SK-N-SH treated with all-trans-retinoic acid at 6 μM for 48 hours (cell line): ENCODE measurements at regions not wholly inside any gene's neighbourhood (a gene's known extent, or its start where the extent isn't known, plus 50 kb on each side); places are given as distances from the start of the nearest gene placed in this dataset.

ENCODE experiments used
- ARNTL ChIP-seq: fragments of 450-650 bp; formaldehyde crosslinking; IDR thresholded peaks from 2 replicates; pipeline ENCODE4 v1.5.0; 2020; ENCODE audit warnings: low read depth, mild to moderate bottlenecking, moderate library complexity, borderline replicate concordance
- BACH2 ChIP-seq: fragments of 250-450 bp; sonication (Bioruptor Pico); IDR thresholded peaks from 2 replicates; pipeline ENCODE4 v1.9.0; 2021; ENCODE audit warnings: mild to moderate bottlenecking, borderline replicate concordance
- ESRRG ChIP-seq: fragments of 250-450 bp; sonication (Bioruptor Pico); IDR thresholded peaks from 2 replicates; pipeline ENCODE4 v1.6.1; 2021; ENCODE audit warnings: mild to moderate bottlenecking
- ISL1 ChIP-seq: fragments of 250-450 bp; sonication (Bioruptor Pico); IDR thresholded peaks from 2 replicates; pipeline ENCODE4 v2.1.2; 2022; ENCODE audit warnings: mild to moderate bottlenecking, moderate library complexity
- SNAI2 ChIP-seq: fragments of 250-450 bp; sonication (Bioruptor Pico); IDR thresholded peaks from 2 replicates; pipeline ENCODE4 v1.5.0; 2020; ENCODE audit warnings: mild to moderate bottlenecking, moderate library complexity
- ZC3H10 ChIP-seq: fragments of 250-450 bp; sonication (Bioruptor Pico); IDR thresholded peaks from 2 replicates; pipeline ENCODE4 v1.5.1; 2021; ENCODE audit warnings: mild to moderate bottlenecking, moderate library complexity
- ZFP30 ChIP-seq: fragments of 450-650 bp; formaldehyde crosslinking; IDR thresholded peaks from 2 replicates; pipeline ENCODE4 v1.5.0; 2022; ENCODE audit warnings: mild to moderate bottlenecking, moderate library complexity
- ZNF565 ChIP-seq: fragments of 450-650 bp; formaldehyde crosslinking; conservative IDR thresholded peaks from 2 replicates; pipeline ENCODE4 v1.5.0; 2020; ENCODE audit warnings: low read depth, mild to moderate bottlenecking, moderate library complexity
- ZNF70 ChIP-seq: fragments of 450-650 bp; formaldehyde crosslinking; IDR thresholded peaks from 2 replicates; pipeline ENCODE4 v1.5.0; 2020; ENCODE audit warnings: mild to moderate bottlenecking, moderate library complexity
- ZNF8 ChIP-seq: fragments of 450-650 bp; formaldehyde crosslinking; IDR thresholded peaks from 2 replicates; pipeline ENCODE4 v1.5.0; 2020; ENCODE audit warnings: mild to moderate bottlenecking, moderate library complexity
- TF ChIP-seq, protein P1 (sequence below): fragments of 250-450 bp; sonication (Bioruptor Pico); IDR thresholded peaks from 2 replicates; pipeline ENCODE4 v1.8.0; 2020; ENCODE audit warnings: mild to moderate bottlenecking, moderate library complexity, borderline replicate concordance
- TF ChIP-seq, protein P2 (sequence below): fragments of 250-450 bp; sonication (Bioruptor Pico); IDR thresholded peaks from 2 replicates; pipeline ENCODE4 v1.8.0; 2021; ENCODE audit warnings: low read depth, mild to moderate bottlenecking, moderate library complexity, borderline replicate concordance

DNA sequence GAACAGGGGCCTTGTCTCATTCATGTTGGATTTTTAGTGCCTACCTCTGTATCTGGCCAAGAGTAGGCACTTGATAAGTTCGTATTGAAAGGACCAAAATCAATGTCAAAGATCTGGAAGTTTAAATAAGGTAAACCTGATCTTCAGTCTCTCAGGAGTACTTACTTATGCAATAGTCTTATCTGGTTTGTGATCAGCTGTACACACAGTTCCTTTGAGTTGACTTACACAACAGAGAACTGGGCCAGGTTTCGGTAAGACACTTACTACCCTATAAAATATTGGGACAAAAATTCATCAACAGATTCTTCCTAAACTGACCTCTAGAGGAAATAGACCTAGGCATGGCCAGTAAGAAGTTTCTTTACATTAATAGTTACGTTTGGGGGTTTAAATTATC lies 113.6 kb upstream of the NXPH2 start:
- TF ChIP-seq SNAI2 (CRISPR knock-in tag) (no peak), ZFP30 (CRISPR knock-in tag) (no peak), ZNF8 (no peak), ZC3H10 (CRISPR knock-in tag) (no peak), ZNF70 (CRISPR knock-in tag) (no peak), BACH2 (CRISPR knock-in tag) (no peak), ARNTL (CRISPR knock-in tag) (no peak), ISL1 (no peak), ESRRG (CRISPR knock-in tag) (no peak), ZNF565 (no peak)
- TF ChIP-seq, protein P1, sequence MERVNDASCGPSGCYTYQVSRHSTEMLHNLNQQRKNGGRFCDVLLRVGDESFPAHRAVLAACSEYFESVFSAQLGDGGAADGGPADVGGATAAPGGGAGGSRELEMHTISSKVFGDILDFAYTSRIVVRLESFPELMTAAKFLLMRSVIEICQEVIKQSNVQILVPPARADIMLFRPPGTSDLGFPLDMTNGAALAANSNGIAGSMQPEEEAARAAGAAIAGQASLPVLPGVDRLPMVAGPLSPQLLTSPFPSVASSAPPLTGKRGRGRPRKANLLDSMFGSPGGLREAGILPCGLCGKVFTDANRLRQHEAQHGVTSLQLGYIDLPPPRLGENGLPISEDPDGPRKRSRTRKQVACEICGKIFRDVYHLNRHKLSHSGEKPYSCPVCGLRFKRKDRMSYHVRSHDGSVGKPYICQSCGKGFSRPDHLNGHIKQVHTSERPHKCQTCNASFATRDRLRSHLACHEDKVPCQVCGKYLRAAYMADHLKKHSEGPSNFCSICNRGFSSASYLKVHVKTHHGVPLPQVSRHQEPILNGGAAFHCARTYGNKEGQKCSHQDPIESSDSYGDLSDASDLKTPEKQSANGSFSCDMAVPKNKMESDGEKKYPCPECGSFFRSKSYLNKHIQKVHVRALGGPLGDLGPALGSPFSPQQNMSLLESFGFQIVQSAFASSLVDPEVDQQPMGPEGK (CRISPR knock-in tag) = no peak
- TF ChIP-seq, protein P2, sequence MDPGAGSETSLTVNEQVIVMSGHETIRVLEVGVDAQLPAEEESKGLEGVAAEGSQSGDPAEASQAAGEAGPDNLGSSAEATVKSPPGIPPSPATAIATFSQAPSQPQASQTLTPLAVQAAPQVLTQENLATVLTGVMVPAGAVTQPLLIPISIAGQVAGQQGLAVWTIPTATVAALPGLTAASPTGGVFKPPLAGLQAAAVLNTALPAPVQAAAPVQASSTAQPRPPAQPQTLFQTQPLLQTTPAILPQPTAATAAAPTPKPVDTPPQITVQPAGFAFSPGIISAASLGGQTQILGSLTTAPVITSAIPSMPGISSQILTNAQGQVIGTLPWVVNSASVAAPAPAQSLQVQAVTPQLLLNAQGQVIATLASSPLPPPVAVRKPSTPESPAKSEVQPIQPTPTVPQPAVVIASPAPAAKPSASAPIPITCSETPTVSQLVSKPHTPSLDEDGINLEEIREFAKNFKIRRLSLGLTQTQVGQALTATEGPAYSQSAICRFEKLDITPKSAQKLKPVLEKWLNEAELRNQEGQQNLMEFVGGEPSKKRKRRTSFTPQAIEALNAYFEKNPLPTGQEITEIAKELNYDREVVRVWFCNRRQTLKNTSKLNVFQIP (CRISPR knock-in tag) = no peak
